SK-N-SH (cell line): ENCODE measurements at regions not wholly inside any gene's neighbourhood (a gene's known extent, or its start where the extent isn't known, plus 50 kb on each side); places are given as distances from the start of the nearest gene placed in this dataset.

Source experiments
- CTCF ChIA-PET: fragments of 300-600, 350-600 bp; formaldehyde crosslinking; extraction: SDS; loops from one replicate; lab custom pipeline; 2021; lab: Yijun Ruan, JAX
- POLR2A ChIA-PET: fragments of 350-600 bp; sonication (Branson Sonifier 250); formaldehyde crosslinking; extraction: SDS; loops from one replicate; lab custom pipeline; 2020; ENCODE audit warnings: antibody characterized with exemption, inconsistent platforms; lab: Yijun Ruan, JAX
- DNase-seq: peaks from one replicate; pipeline ENCODE4 v3.0.0; 2012
- H2AFZ ChIP-seq: fragments of 200-600 bp; sonication (generic); 2 replicates; pipeline ENCODE4 v1.8.1; 2016; ENCODE audit warnings: antibody characterized with exemption, mild to moderate bottlenecking, low read depth
- H3F3A ChIP-seq: fragments of 200-600 bp; sonication (generic); replicated peaks from 2 replicates; pipeline ENCODE3; 2016; ENCODE audit warnings: antibody characterized with exemption, mild to moderate bottlenecking; ENCODE audit not compliant: insufficient read depth
- H3K27ac ChIP-seq, 2 experiments: fragments of 200-500 bp in 1 of 2; fragments of 200-600 bp in 1 of 2; sonication (Bioruptor generic) in 1 of 2; sonication (generic), shearing (Covaris generic) in 1 of 2; 2 replicates each; pipeline versions ENCODE4 v1.5.1 to v1.6.1; 2014 to 2016; ENCODE audit warnings: low read depth in 2 of 2, inconsistent platforms in 1 of 2, low read length in 1 of 2, mild to moderate bottlenecking in 1 of 2, mixed read lengths in 1 of 2
- H3K27me3 ChIP-seq: fragments of 200-600 bp; sonication (generic), shearing (Covaris generic); 2 replicates; pipeline ENCODE4 v1.6.1; 2016; ENCODE audit warnings: mixed run types; ENCODE audit not compliant: insufficient read depth
- H3K36me3 ChIP-seq, 2 experiments: fragments of 200-500 bp in 1 of 2; fragments of 200-600 bp in 1 of 2; sonication (Bioruptor generic) in 1 of 2; sonication (generic) in 1 of 2; replicated peaks in 1 of 2; 2 replicates each; pipeline versions ENCODE3 to v1.5.1; 2014 to 2016; ENCODE audit warnings: low read length in 1 of 2, mild to moderate bottlenecking in 1 of 2; ENCODE audit not compliant: insufficient read depth in 2 of 2, control insufficient read depth in 1 of 2
- H3K4me1 ChIP-seq, 2 experiments: fragments of 200-500 bp in 1 of 2; fragments of 200-600 bp in 1 of 2; sonication (Bioruptor generic) in 1 of 2; sonication (generic), shearing (Covaris generic) in 1 of 2; 2 replicates each; pipeline versions ENCODE4 v1.5.1 to v1.6.1; 2014 to 2016; ENCODE audit warnings: low read depth in 1 of 2, low read length in 1 of 2, mixed run types in 1 of 2; ENCODE audit not compliant: insufficient read depth in 2 of 2, control insufficient read depth in 1 of 2
- H3K4me2 ChIP-seq: fragments of 200-600 bp; sonication (generic), shearing (Covaris generic); 2 replicates; pipeline ENCODE4 v1.6.1; 2017; ENCODE audit warnings: mixed run types
- H3K4me3 ChIP-seq, 2 experiments: fragments of 200-500 bp in 1 of 2; fragments of 200-600 bp in 1 of 2; sonication (Bioruptor generic) in 1 of 2; sonication (generic), shearing (Covaris generic) in 1 of 2; 2 replicates each; pipeline versions ENCODE4 v1.5.1 to v1.8.1; 2014 to 2016; ENCODE audit warnings: low read depth in 2 of 2, inconsistent platforms in 1 of 2, low read length in 1 of 2, mild to moderate bottlenecking in 1 of 2, mixed read lengths in 1 of 2, moderate library complexity in 1 of 2
- H3K79me2 ChIP-seq: fragments of 200-600 bp; sonication (generic); 2 replicates; pipeline ENCODE4 v1.8.1; 2017; ENCODE audit warnings: mild to moderate bottlenecking; ENCODE audit not compliant: insufficient read depth
- H3K9ac ChIP-seq: fragments of 200-600 bp; sonication (generic); 2 replicates; pipeline ENCODE4 v1.6.1; 2017; ENCODE audit warnings: mixed run types
- H3K9me2 ChIP-seq: fragments of 200-600 bp; sonication (generic); 2 replicates; pipeline ENCODE4 v1.6.1; 2017; ENCODE audit warnings: mixed run types
- H3K9me3 ChIP-seq: fragments of 200-600 bp; sonication (generic); 2 replicates; pipeline ENCODE4 v1.6.1; 2017; ENCODE audit warnings: mixed run types, mild to moderate bottlenecking, moderate library complexity
- H4K20me1 ChIP-seq: fragments of 200-600 bp; sonication (generic); 2 replicates; pipeline ENCODE4 v1.6.1; 2017; ENCODE audit warnings: mild to moderate bottlenecking, mixed run types; ENCODE audit not compliant: insufficient read depth
- CHD2 ChIP-seq: fragments of 150-350 bp; IDR thresholded peaks from 2 replicates; pipeline ENCODE4 v1.6.1; 2018; ENCODE audit warnings: low read length; ENCODE audit not compliant: partially characterized antibody
- ELF1 ChIP-seq: IDR thresholded peaks from 2 replicates; pipeline ENCODE4 v1.4.0; 2012
- EP300 ChIP-seq, 2 experiments: IDR thresholded peaks; 2 replicates each; pipeline versions ENCODE4 v1.4.0 to v1.6.1; 2012; ENCODE audit warnings: borderline replicate concordance in 1 of 2, low read depth in 1 of 2, low read length in 1 of 2
- EZH2phosphoT487 ChIP-seq: fragments of 200-600 bp; sonication (generic); IDR thresholded peaks from 2 replicates; pipeline ENCODE4 v1.6.1; 2017; ENCODE audit warnings: low read depth, mixed run types, mild to moderate bottlenecking, antibody characterized with exemption, moderate library complexity, borderline replicate concordance
- FOSL2 ChIP-seq: IDR thresholded peaks from 2 replicates; pipeline ENCODE4 v1.4.0; 2012; ENCODE audit warnings: low read depth, mild to moderate bottlenecking, moderate library complexity, borderline replicate concordance
- FOXM1 ChIP-seq: IDR thresholded peaks from 2 replicates; pipeline ENCODE4 v1.4.0; 2012; ENCODE audit warnings: low read depth, mild to moderate bottlenecking
- GATA2 ChIP-seq: sonication (generic); formaldehyde crosslinking; IDR thresholded peaks from 2 replicates; pipeline ENCODE4 v1.5.0; 2020; ENCODE audit warnings: mild to moderate bottlenecking, missing genetic modification reagents
- JUND ChIP-seq: IDR thresholded peaks from 2 replicates; pipeline ENCODE4 v1.4.0; 2012
- NFIC ChIP-seq: IDR thresholded peaks from 2 replicates; pipeline ENCODE4 v1.4.0; 2012; ENCODE audit warnings: borderline replicate concordance
- NRF1 ChIP-seq: IDR thresholded peaks from 2 replicates; pipeline ENCODE4 v1.6.1; 2012; ENCODE audit warnings: low read depth, mild to moderate bottlenecking, low read length
- POLR2AphosphoS5 ChIP-seq: IDR thresholded peaks from 2 replicates; pipeline ENCODE4 v1.6.1; 2012; ENCODE audit warnings: low read depth, low read length
- RFX5 ChIP-seq: IDR thresholded peaks from 2 replicates; pipeline ENCODE4 v1.6.1; 2012; ENCODE audit warnings: mild to moderate bottlenecking, improper control_type of control experiment, low read length
- RXRA ChIP-seq: IDR thresholded peaks from 2 replicates; pipeline ENCODE4 v1.4.0; 2012; ENCODE audit warnings: low read depth, mild to moderate bottlenecking, borderline replicate concordance
- SIN3A ChIP-seq: IDR thresholded peaks from 2 replicates; pipeline ENCODE4 v1.6.1; 2012; ENCODE audit warnings: low read depth, mild to moderate bottlenecking, low read length, moderate library complexity, borderline replicate concordance
- TEAD4 ChIP-seq: IDR thresholded peaks from 2 replicates; pipeline ENCODE4 v1.4.0; 2012; ENCODE audit warnings: mild to moderate bottlenecking, borderline replicate concordance; ENCODE audit not compliant: insufficient read depth
- WGBS: methylation state at CpG from one replicate; pipeline ENCODE4 v1.1.6; 2017; ENCODE audit warnings: low lambda C conversion rate; 5-methylcytosine and 5-hydroxymethylcytosine counted together
- TF ChIP-seq, protein P1 (sequence below): fragments of 150-350 bp; IDR thresholded peaks from 2 replicates; pipeline ENCODE4 v1.6.1; 2016; ENCODE audit warnings: mild to moderate bottlenecking, low read depth, low read length
- TF ChIP-seq, protein P2 (sequence below): IDR thresholded peaks from 2 replicates; pipeline ENCODE4; 2012
- TF ChIP-seq, protein P3 (sequence below): fragments of 200-600 bp; sonication (generic); IDR thresholded peaks from 2 replicates; pipeline ENCODE4 v1.6.1; 2017; ENCODE audit warnings: antibody characterized with exemption, mild to moderate bottlenecking, moderate library complexity
- TF ChIP-seq, protein P4 (sequence below): IDR thresholded peaks from 2 replicates; pipeline ENCODE4 v1.6.1; 2012; ENCODE audit warnings: mild to moderate bottlenecking, low read depth, low read length, moderate library complexity

DNA sequence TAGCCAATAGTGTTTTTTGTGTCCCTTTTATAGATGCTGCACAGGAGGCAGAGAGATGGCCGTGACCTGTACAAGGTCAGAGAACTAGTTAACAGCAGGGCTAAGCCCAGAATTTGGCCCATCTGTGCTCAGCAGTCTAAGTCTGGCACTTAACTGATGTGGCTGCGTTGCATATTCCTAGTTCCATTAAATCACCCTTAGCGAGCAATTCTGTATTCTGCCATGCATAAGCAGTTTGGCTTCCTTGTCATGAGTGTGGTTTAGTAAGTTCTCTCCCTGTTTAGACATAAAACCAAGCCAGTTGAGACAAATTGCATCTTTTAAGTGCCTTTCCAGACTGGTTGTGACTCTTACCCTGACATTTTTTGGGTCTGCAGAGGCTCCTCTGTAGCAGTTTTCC lies 230.6 kb upstream of the TENM4 start:
- Histone ChIP-seq H3K27me3 (no peaks in the 10 kb centered on the region), H3K27ac (no peak overlapping the region), H3K4me2 (no peak overlapping the region), H3K4me1 (peaks cover 0 to 15% of the 10 kb centered on the region in 2 experiments; a peak in 1 of 4 replicates), H4K20me1 (no peaks in the 10 kb centered on the region), H3K9me2 (no peaks in the 10 kb centered on the region), H3K36me3 (no peaks in the 10 kb centered on the region), H3K4me3 (no peak overlapping the region), H2AFZ (no peak overlapping the region), H3K79me2 (no peaks in the 10 kb centered on the region), H3K9me3 (no peaks in the 10 kb centered on the region), H3F3A (no peaks in the 10 kb centered on the region), H3K9ac (no peak overlapping the region)
- ChIA-PET CTCF (no interaction called here), POLR2A (no interaction called here)
- no peak for TF ChIP-seq RXRA
- TF ChIP-seq, protein P1, sequence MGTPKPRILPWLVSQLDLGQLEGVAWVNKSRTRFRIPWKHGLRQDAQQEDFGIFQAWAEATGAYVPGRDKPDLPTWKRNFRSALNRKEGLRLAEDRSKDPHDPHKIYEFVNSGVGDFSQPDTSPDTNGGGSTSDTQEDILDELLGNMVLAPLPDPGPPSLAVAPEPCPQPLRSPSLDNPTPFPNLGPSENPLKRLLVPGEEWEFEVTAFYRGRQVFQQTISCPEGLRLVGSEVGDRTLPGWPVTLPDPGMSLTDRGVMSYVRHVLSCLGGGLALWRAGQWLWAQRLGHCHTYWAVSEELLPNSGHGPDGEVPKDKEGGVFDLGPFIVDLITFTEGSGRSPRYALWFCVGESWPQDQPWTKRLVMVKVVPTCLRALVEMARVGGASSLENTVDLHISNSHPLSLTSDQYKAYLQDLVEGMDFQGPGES, result no peak
- TF ChIP-seq EP300 (IDR thresholded peaks at IDR 0.05; ENCODE audit: borderline replicate concordance in 1 of 2, low read depth in 1 of 2, low read length in 1 of 2), result no peak
- no peak for TF ChIP-seq FOXM1
- no peak for TF ChIP-seq JUND
- TF ChIP-seq NFIC, result no peak
- TF ChIP-seq GATA2 (CRISPR knock-in tag), result no peak
- no peak for TF ChIP-seq POLR2AphosphoS5
- TF ChIP-seq CHD2, result no peak
- TF ChIP-seq NRF1, result no peak
- no peak for TF ChIP-seq FOSL2
- no peak for TF ChIP-seq SIN3A
- TF ChIP-seq EZH2phosphoT487, result no peak
- TF ChIP-seq ELF1, result no peak
- TF ChIP-seq, protein P2, sequence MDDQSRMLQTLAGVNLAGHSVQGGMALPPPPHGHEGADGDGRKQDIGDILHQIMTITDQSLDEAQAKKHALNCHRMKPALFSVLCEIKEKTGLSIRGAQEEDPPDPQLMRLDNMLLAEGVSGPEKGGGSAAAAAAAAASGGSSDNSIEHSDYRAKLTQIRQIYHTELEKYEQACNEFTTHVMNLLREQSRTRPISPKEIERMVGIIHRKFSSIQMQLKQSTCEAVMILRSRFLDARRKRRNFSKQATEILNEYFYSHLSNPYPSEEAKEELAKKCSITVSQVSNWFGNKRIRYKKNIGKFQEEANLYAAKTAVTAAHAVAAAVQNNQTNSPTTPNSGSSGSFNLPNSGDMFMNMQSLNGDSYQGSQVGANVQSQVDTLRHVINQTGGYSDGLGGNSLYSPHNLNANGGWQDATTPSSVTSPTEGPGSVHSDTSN, result no peak
- DNase-seq, result no peak
- WGBS, result 4% methylated on average over 3 of the region's 3 CpGs

DNA sequence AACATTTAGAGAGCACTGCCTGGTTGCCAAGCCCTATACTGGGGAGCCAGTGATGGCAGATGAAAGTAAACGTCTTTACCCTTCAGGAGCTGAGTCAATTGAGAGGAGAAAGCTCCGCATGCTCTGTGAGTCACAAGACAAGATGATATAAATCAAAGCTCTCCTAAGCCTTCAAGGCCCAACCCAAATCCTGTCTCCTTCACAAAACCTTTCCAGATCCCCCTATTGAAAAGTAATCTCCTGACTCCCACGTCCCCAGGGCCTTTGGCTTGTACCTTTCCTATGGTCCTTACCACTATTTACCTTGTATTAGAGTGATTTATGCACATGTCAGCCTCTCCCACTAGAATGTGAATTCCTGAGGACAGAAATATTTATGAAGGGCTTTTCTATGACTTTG lies 230.1 kb upstream of the TENM4 start:
- TF ChIP-seq GATA2 (CRISPR knock-in tag), result no peak
- TF ChIP-seq, protein P3, sequence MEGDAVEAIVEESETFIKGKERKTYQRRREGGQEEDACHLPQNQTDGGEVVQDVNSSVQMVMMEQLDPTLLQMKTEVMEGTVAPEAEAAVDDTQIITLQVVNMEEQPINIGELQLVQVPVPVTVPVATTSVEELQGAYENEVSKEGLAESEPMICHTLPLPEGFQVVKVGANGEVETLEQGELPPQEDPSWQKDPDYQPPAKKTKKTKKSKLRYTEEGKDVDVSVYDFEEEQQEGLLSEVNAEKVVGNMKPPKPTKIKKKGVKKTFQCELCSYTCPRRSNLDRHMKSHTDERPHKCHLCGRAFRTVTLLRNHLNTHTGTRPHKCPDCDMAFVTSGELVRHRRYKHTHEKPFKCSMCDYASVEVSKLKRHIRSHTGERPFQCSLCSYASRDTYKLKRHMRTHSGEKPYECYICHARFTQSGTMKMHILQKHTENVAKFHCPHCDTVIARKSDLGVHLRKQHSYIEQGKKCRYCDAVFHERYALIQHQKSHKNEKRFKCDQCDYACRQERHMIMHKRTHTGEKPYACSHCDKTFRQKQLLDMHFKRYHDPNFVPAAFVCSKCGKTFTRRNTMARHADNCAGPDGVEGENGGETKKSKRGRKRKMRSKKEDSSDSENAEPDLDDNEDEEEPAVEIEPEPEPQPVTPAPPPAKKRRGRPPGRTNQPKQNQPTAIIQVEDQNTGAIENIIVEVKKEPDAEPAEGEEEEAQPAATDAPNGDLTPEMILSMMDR, result no peak
- TF ChIP-seq RFX5, result no peak
- TF ChIP-seq EZH2phosphoT487, result no peak
- TF ChIP-seq CHD2, result no peak
- TF ChIP-seq RXRA, result no peak
- TF ChIP-seq, protein P4, sequence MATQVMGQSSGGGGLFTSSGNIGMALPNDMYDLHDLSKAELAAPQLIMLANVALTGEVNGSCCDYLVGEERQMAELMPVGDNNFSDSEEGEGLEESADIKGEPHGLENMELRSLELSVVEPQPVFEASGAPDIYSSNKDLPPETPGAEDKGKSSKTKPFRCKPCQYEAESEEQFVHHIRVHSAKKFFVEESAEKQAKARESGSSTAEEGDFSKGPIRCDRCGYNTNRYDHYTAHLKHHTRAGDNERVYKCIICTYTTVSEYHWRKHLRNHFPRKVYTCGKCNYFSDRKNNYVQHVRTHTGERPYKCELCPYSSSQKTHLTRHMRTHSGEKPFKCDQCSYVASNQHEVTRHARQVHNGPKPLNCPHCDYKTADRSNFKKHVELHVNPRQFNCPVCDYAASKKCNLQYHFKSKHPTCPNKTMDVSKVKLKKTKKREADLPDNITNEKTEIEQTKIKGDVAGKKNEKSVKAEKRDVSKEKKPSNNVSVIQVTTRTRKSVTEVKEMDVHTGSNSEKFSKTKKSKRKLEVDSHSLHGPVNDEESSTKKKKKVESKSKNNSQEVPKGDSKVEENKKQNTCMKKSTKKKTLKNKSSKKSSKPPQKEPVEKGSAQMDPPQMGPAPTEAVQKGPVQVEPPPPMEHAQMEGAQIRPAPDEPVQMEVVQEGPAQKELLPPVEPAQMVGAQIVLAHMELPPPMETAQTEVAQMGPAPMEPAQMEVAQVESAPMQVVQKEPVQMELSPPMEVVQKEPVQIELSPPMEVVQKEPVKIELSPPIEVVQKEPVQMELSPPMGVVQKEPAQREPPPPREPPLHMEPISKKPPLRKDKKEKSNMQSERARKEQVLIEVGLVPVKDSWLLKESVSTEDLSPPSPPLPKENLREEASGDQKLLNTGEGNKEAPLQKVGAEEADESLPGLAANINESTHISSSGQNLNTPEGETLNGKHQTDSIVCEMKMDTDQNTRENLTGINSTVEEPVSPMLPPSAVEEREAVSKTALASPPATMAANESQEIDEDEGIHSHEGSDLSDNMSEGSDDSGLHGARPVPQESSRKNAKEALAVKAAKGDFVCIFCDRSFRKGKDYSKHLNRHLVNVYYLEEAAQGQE, result no peak
- TF ChIP-seq FOXM1, result no peak
- TF ChIP-seq TEAD4, result no peak
- ChIA-PET POLR2A (no interaction called here), CTCF (no interaction called here)
- Histone ChIP-seq H3K9ac (no peak overlapping the region), H3K9me3 (no peaks in the 10 kb centered on the region), H3K4me1 (peaks cover 0 to 15% of the 10 kb centered on the region in 2 experiments; a peak in 1 of 4 replicates), H3K27ac (no peak overlapping the region), H3K4me3 (no peak overlapping the region), H3K79me2 (no peaks in the 10 kb centered on the region), H3K9me2 (no peaks in the 10 kb centered on the region), H3K36me3 (no peaks in the 10 kb centered on the region), H2AFZ (no peak overlapping the region), H4K20me1 (no peaks in the 10 kb centered on the region), H3K4me2 (no peak overlapping the region), H3F3A (no peaks in the 10 kb centered on the region), H3K27me3 (no peaks in the 10 kb centered on the region)
- DNase-seq, result no peak
- WGBS, result 25% methylated on average over 3 of the region's 3 CpGs
